Spleen (tissue), 11 donors: ENCODE measurements at regions not wholly inside any gene's neighbourhood (a gene's known extent, or its start where the extent isn't known, plus 50 kb on each side); places are given as distances from the start of the nearest gene placed in this dataset.

ENCODE experiments used
- DNase-seq: peaks from one replicate; pipeline ENCODE4 v3.0.0-alpha.2; 2020
- H3K27ac ChIP-seq, 8 donors: fragments of 200-600 bp; sonication (generic) in 7 of 8; 1 replicate in 4 of 8; 2 replicates in 4 of 8; pipeline versions ENCODE4 v1.5.0 to v1.8.0; 2016 to 2021; ENCODE audit warnings: inconsistent platforms in 4 of 8, mild to moderate bottlenecking in 4 of 8, moderate library complexity in 1 of 8
- H3K27me3 ChIP-seq, 7 donors: fragments of 200-600 bp; sonication (generic) in 6 of 7; replicated peaks in 1 of 7; 1 replicate in 4 of 7; 2 replicates in 3 of 7; pipeline versions ENCODE4 v1.5.0 to v1.8.0; 2016 to 2021; ENCODE audit warnings: inconsistent platforms in 3 of 7, mild to moderate bottlenecking in 1 of 7
- H3K36me3 ChIP-seq, 6 donors: fragments of 200-600 bp; sonication (generic) in 5 of 6; 1 replicate in 4 of 6; 2 replicates in 2 of 6; pipeline versions ENCODE4 v1.5.0 to v1.8.0; 2016 to 2021; ENCODE audit warnings: inconsistent platforms in 2 of 6
- H3K4me1 ChIP-seq, 6 donors: fragments of 200-600 bp; sonication (generic) in 5 of 6; 1 replicate in 3 of 6; 2 replicates in 3 of 6; pipeline versions ENCODE4 v1.5.0 to v1.8.0; 2016 to 2021; ENCODE audit warnings: inconsistent platforms in 3 of 6
- H3K4me3 ChIP-seq, 8 donors: fragments of 200-600 bp; sonication (generic) in 7 of 8; 1 replicate in 4 of 8; 2 replicates in 4 of 8; pipeline versions ENCODE4 v1.5.0 to v1.8.0; 2016 to 2021; ENCODE audit warnings: inconsistent platforms in 4 of 8, mild to moderate bottlenecking in 4 of 8, moderate library complexity in 2 of 8
- H3K9me3 ChIP-seq, 8 donors: fragments of 200-600 bp; sonication (generic) in 7 of 8; 1 replicate in 4 of 8; 2 replicates in 4 of 8; pipeline versions ENCODE4 v1.5.0 to v1.8.0; 2016 to 2021; ENCODE audit warnings: inconsistent platforms in 4 of 8
- POLR2A ChIP-seq, 3 donors: fragments of 450-650 bp; IDR thresholded peaks; one replicate each; pipeline ENCODE4 v1.5.1; 2017; ENCODE audit warnings: antibody characterized with exemption in 3 of 3, mild to moderate bottlenecking in 1 of 3
- POLR2AphosphoS5 ChIP-seq, 3 donors: sonication (generic); formaldehyde crosslinking; IDR thresholded peaks; one replicate each; pipeline ENCODE4 v1.5.1; 2017; ENCODE audit warnings: antibody characterized with exemption in 3 of 3
- WGBS, 5 donors: extraction: QIAGEN DNeasy Blood & Tissue Kit in 3 of 5; methylation state at CpG; one replicate each; pipeline versions ENCODE4 v1.1.5 to v1.1.7; 2013 to 2018; 5-methylcytosine and 5-hydroxymethylcytosine counted together
- intact Hi-C: fragments of 100-400 bp; cut with DNase I; formaldehyde crosslinking; loops from one replicate; pipeline ENCODE4 v1.15.0; 2023; ENCODE audit warnings: low total_unique reads
- TF ChIP-seq, protein P1 (sequence below), 11 experiments: fragments of 200-600 bp in 7 of 11; fragments of 450-650 bp in 4 of 11; sonication (generic) in 4 of 11; IDR thresholded peaks in 8 of 11; conservative IDR thresholded peaks in 3 of 11; 1 replicate in 7 of 11; 2 replicates in 4 of 11; pipeline versions ENCODE4 v1.4.0 to v1.8.0; 2016 to 2021; ENCODE audit warnings: antibody characterized with exemption in 11 of 11, inconsistent platforms in 4 of 11, mild to moderate bottlenecking in 1 of 11
- donor health status: healthy with polysubstance abuse.
- donor health status: DM: no; HTN: no; CAD: no; lungs with moderate emphysema.
- donor health status: DM: no; HTN: no; CAD: no.
- donor health status: Bipolar disorder and iron deficiency.
- donor health status: healthy.
- donor health status: DM: no; HTN: no; CAD: no.
- donor health status: DM: yes; HTN: yes; CAD: no.

GRCh38 chr6:156434795-156435190, 342.4 kb upstream of the ARID1B start:
- Histone ChIP-seq H3K4me1 (no peaks in the 10 kb centered on the region), H3K27ac (no peak overlapping the region), H3K4me3 (no peak overlapping the region), H3K36me3 (no peaks in the 10 kb centered on the region), H3K27me3 (no peaks in the 10 kb centered on the region), H3K9me3 (peaks cover 0 to 5% (median 2%) of the 10 kb centered on the region in 8 donors)
- WGBS, 5 donors = 59 to 68% (median 64%) methylated on average over 2 of the region's 2 CpGs
- intact Hi-C loops = no loop called here
- TF ChIP-seq POLR2AphosphoS5 (IDR thresholded peaks at IDR 0.05) = no peak
- DNase-seq = no peak

DNA sequence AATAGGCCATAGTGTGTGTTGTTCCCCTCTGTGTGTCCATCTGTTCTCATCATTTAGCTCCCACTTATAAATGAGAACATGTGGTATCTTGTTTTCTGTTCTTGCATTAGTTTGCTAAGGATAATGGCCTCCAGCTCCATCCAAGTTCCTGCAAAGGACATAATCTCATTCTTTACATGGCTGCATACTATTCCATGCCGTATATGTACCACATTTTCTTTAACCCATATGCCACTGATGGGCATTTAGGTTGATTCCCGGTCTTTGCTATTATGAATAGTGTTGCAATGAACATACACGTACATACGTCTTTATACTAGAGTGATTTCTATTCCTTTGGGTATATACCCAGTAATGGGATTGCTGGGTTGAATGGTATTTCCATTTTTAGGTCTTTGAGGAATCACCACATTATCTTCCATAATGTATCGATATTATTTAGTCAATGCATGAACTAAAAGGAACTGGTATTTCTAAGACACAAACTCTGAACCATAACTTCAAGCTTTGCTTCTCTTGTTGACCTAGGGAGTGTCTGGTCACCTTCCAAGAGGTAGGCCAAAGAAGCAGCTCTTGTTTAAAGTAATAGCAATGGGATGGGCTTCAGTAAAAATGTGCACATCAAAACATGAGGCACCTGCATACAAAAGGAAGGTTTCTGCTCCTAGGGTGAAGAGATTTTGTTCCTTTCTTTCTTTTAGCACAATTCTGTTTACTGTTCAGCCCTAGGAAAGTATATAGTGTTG, 343.0 kb upstream of the ARID1B start:
- Histone ChIP-seq H3K27me3 (no peaks in the 10 kb centered on the region), H3K4me3 (no peak overlapping the region), H3K36me3 (no peaks in the 10 kb centered on the region), H3K9me3 (peaks cover 0 to 5% (median 2%) of the 10 kb centered on the region in 8 donors), H3K27ac (no peak overlapping the region), H3K4me1 (no peaks in the 10 kb centered on the region)
- TF ChIP-seq, protein P1, sequence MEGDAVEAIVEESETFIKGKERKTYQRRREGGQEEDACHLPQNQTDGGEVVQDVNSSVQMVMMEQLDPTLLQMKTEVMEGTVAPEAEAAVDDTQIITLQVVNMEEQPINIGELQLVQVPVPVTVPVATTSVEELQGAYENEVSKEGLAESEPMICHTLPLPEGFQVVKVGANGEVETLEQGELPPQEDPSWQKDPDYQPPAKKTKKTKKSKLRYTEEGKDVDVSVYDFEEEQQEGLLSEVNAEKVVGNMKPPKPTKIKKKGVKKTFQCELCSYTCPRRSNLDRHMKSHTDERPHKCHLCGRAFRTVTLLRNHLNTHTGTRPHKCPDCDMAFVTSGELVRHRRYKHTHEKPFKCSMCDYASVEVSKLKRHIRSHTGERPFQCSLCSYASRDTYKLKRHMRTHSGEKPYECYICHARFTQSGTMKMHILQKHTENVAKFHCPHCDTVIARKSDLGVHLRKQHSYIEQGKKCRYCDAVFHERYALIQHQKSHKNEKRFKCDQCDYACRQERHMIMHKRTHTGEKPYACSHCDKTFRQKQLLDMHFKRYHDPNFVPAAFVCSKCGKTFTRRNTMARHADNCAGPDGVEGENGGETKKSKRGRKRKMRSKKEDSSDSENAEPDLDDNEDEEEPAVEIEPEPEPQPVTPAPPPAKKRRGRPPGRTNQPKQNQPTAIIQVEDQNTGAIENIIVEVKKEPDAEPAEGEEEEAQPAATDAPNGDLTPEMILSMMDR (IDR thresholded peaks at IDR 0.05 in 8 of 11, conservative IDR thresholded peaks at IDR 0.05 in 3 of 11) = no peak
- TF ChIP-seq POLR2AphosphoS5 (IDR thresholded peaks at IDR 0.05) (no peak), POLR2A (IDR thresholded peaks at IDR 0.05) (no peak)
- no peak for DNase-seq
- 93 to 98% (median 96%) methylated on average over 5 of the region's 5 CpGs for WGBS, 5 donors
- intact Hi-C loops = no loop called here

GRCh38 chr6:156432543-156432942, 344.6 kb upstream of the ARID1B start:
- 80 to 91% (median 88%) methylated on average over 3 of the region's 3 CpGs for WGBS, 5 donors
- intact Hi-C loops = no loop called here
- TF ChIP-seq POLR2AphosphoS5 (IDR thresholded peaks at IDR 0.05) = no peak
- no peak for TF ChIP-seq POLR2A (IDR thresholded peaks at IDR 0.05)
- TF ChIP-seq, protein P1 (IDR thresholded peaks at IDR 0.05 in 8 of 11, conservative IDR thresholded peaks at IDR 0.05 in 3 of 11) = no peak

GRCh38 chr6:156430386-156430785, 346.8 kb upstream of the ARID1B start:
- no peaks in the 10 kb centered on the region for H3K36me3 ChIP-seq
- peaks cover 0 to 5% (median 2%) of the 10 kb centered on the region in 8 donors for H3K9me3 ChIP-seq
- no peaks in the 10 kb centered on the region for H3K4me1 ChIP-seq
- intact Hi-C loops = no loop called here
- no peaks in the 10 kb centered on the region for H3K27me3 ChIP-seq
- 48 to 93% (median 63%) methylated on average over 3 of the region's 3 CpGs for WGBS, 5 donors
- H3K4me3 ChIP-seq = no peak overlapping the region
- H3K27ac ChIP-seq = no peak overlapping the region
- TF ChIP-seq, protein P1 (IDR thresholded peaks at IDR 0.05 in 8 of 11, conservative IDR thresholded peaks at IDR 0.05 in 3 of 11) = no peak
- TF ChIP-seq POLR2A (IDR thresholded peaks at IDR 0.05) (no peak), POLR2AphosphoS5 (IDR thresholded peaks at IDR 0.05) (no peak)
- no peak for DNase-seq

More at GRCh38 chr6:156432543-156432942, 344.6 kb upstream of the ARID1B start:
- Histone ChIP-seq H3K9me3 (peaks cover 0 to 5% (median 2%) of the 10 kb centered on the region in 8 donors), H3K27me3 (no peaks in the 10 kb centered on the region), H3K4me1 (no peaks in the 10 kb centered on the region), H3K27ac (no peak overlapping the region), H3K4me3 (no peak overlapping the region), H3K36me3 (no peaks in the 10 kb centered on the region)
- no peak for DNase-seq
